Keratinocyte (primary cell): ENCODE measurements at regions not wholly inside any gene's neighbourhood (a gene's known extent, or its start where the extent isn't known, plus 50 kb on each side); places are given as distances from the start of the nearest gene placed in this dataset.

ENCODE experiments used
- CTCF ChIP-seq, 3 experiments: IDR thresholded peaks in 1 of 3; conservative IDR thresholded peaks in 1 of 3; optimal IDR thresholded peaks in 1 of 3; 2 replicates in 2 of 3; 3 replicates in 1 of 3; pipeline versions ENCODE3 to v1.5.1; 2011; ENCODE audit warnings: low read length in 3 of 3, mild to moderate bottlenecking in 3 of 3, moderate library complexity in 2 of 3, control low read depth in 1 of 3, inconsistent platforms in 1 of 3; ENCODE audit not compliant: insufficient read depth in 2 of 3; ENCODE audit errors: extremely low read depth in 1 of 3
- EZH2 ChIP-seq: IDR thresholded peaks from one replicate; pipeline ENCODE4 v1.6.1; 2012; ENCODE audit warnings: inconsistent platforms, mild to moderate bottlenecking, low read length, moderate library complexity

GRCh38 chr17:33498069-33498468 lies 205.0 kb upstream of the ASIC2 start:
- TF ChIP-seq CTCF (optimal IDR thresholded peaks at IDR 0.05 in 1 of 3, IDR thresholded peaks at IDR 0.05 in 1 of 3, conservative IDR thresholded peaks at IDR 0.05 in 1 of 3; ENCODE audit: extremely low read depth in 1 of 3, insufficient read depth in 2 of 3, low read length in 3 of 3) (no peak), EZH2 (no peak)
